Adrenal gland (tissue), 5 donors: ENCODE measurements at regions not wholly inside any gene's neighbourhood (a gene's known extent, or its start where the extent isn't known, plus 50 kb on each side); places are given as distances from the start of the nearest gene placed in this dataset.

Experiments used
- CTCF ChIP-seq, 6 experiments: fragments of 450-650 bp in 4 of 6; fragments of 200-600 bp in 2 of 6; sonication (generic) in 1 of 6; IDR thresholded peaks; 1 replicate in 5 of 6; 2 replicates in 1 of 6; pipeline versions ENCODE4 v1.5.1 to v1.8.0; 2016 to 2021; ENCODE audit warnings: antibody characterized with exemption in 6 of 6, mild to moderate bottlenecking in 2 of 6, moderate library complexity in 1 of 6
- POLR2A ChIP-seq, 2 donors: fragments of 450-650 bp; IDR thresholded peaks; one replicate each; pipeline ENCODE4 v1.6.1; 2017; ENCODE audit warnings: antibody characterized with exemption in 2 of 2, mild to moderate bottlenecking in 2 of 2, moderate library complexity in 1 of 2
- donor health status: DM: no; HTN: no; CAD: no.

GRCh38 chr14:42378274-42378673 is 771.6 kb downstream of the LRFN5 start:
- TF ChIP-seq CTCF (IDR thresholded peaks at IDR 0.05) (no peak), POLR2A (IDR thresholded peaks at IDR 0.05) (no peak)
